ENCODE measurements at regions not wholly inside any gene's neighbourhood (a gene's known extent, or its start where the extent isn't known, plus 50 kb on each side); places are given as distances from the start of the nearest gene placed in this dataset.
A peak's percentile ranks its signal among the peaks of the same experiment; 100 is the strongest.

GRCh38 chr4:24236532-24236931 lies 346.7 kb upstream of the PPARGC1A start:
- Histone ChIP-seq H3K4me3 (ENCODE audit: low read depth in 1 of 3, low read length in 3 of 3) (no peak overlapping the region), H3K9me3 (ENCODE audit: control insufficient read depth in 4 of 4, low read length in 3 of 4) (no peaks in the 10 kb centered on the region), H3K4me1 (ENCODE audit: control insufficient read depth in 4 of 4, insufficient read depth in 4 of 4, low read length in 3 of 4) (peaks cover 0 to 10% (median 0%) of the 10 kb centered on the region in 4 donors), H3K27me3 (ENCODE audit: control insufficient read depth in 4 of 4, insufficient read depth in 4 of 4, low read length in 3 of 4) (no peaks in the 10 kb centered on the region), H3K36me3 (ENCODE audit: control insufficient read depth in 4 of 4, insufficient read depth in 3 of 4, low read depth in 1 of 4, low read length in 3 of 4) (no peaks in the 10 kb centered on the region), H3K27ac (ENCODE audit: low read depth in 1 of 2, low read length in 2 of 2) (no peak overlapping the region), H3K9ac (ENCODE audit: low read depth in 1 of 2, low read length in 2 of 2) (no peak overlapping the region)
- TF ChIP-seq RXRA (IDR thresholded peaks at IDR 0.05) (no peak), YY1 (IDR thresholded peaks at IDR 0.05) (peak; percentile 58), HNF4A (conservative IDR thresholded peaks at IDR 0.05) (peak in 1 of 2 donors; percentile 24), GABPA (IDR thresholded peaks at IDR 0.05 in 1 of 2, conservative IDR thresholded peaks at IDR 0.05 in 1 of 2) (no peak), ATF3 (IDR thresholded peaks at IDR 0.05) (no peak), RAD21 (IDR thresholded peaks at IDR 0.05) (peak in 1 of 2 donors; percentile 29), EGR1 (IDR thresholded peaks at IDR 0.05; ENCODE audit: low read depth in 2 of 2) (no peak), MAX (IDR thresholded peaks at IDR 0.05) (no peak), FOXA2 (IDR thresholded peaks at IDR 0.05) (peak; percentile 12), REST (IDR thresholded peaks at IDR 0.05) (no peak)
- TF ChIP-seq, protein P1, sequence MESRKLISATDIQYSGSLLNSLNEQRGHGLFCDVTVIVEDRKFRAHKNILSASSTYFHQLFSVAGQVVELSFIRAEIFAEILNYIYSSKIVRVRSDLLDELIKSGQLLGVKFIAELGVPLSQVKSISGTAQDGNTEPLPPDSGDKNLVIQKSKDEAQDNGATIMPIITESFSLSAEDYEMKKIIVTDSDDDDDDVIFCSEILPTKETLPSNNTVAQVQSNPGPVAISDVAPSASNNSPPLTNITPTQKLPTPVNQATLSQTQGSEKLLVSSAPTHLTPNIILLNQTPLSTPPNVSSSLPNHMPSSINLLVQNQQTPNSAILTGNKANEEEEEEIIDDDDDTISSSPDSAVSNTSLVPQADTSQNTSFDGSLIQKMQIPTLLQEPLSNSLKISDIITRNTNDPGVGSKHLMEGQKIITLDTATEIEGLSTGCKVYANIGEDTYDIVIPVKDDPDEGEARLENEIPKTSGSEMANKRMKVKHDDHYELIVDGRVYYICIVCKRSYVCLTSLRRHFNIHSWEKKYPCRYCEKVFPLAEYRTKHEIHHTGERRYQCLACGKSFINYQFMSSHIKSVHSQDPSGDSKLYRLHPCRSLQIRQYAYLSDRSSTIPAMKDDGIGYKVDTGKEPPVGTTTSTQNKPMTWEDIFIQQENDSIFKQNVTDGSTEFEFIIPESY (IDR thresholded peaks at IDR 0.05): no peak
- WGBS: 70% methylated on average over 3 of the region's 3 CpGs
- DNase-seq (ENCODE audit: low spot score): no peak

GRCh38 chr4:24236120-24236519 lies 346.3 kb upstream of the PPARGC1A start:
- TF ChIP-seq TAF1 (conservative IDR thresholded peaks at IDR 0.05) (no peak), NR2F2 (IDR thresholded peaks at IDR 0.05) (no peak), HNF4A (conservative IDR thresholded peaks at IDR 0.05) (no peak)
- no peaks in the 10 kb centered on the region for H3K27me3 ChIP-seq (ENCODE audit: control insufficient read depth in 4 of 4, insufficient read depth in 4 of 4, low read length in 3 of 4)
- no peak overlapping the region for H3K9ac ChIP-seq (ENCODE audit: low read depth in 1 of 2, low read length in 2 of 2)
- peaks cover under 1 to 10% (median 1%) of the 10 kb centered on the region in 4 donors for H3K4me1 ChIP-seq (ENCODE audit: control insufficient read depth in 4 of 4, insufficient read depth in 4 of 4, low read length in 3 of 4)
- DNase-seq (ENCODE audit: low spot score): no peak
- H3K27ac ChIP-seq (ENCODE audit: low read depth in 1 of 2, low read length in 2 of 2): no peak overlapping the region
- WGBS: 94% methylated on average over 5 of the region's 5 CpGs
- H3K4me3 ChIP-seq (ENCODE audit: low read depth in 1 of 3, low read length in 3 of 3): no peak overlapping the region
- no peaks in the 10 kb centered on the region for H3K9me3 ChIP-seq (ENCODE audit: control insufficient read depth in 4 of 4, low read length in 3 of 4)
- H3K36me3 ChIP-seq (ENCODE audit: control insufficient read depth in 4 of 4, insufficient read depth in 3 of 4, low read depth in 1 of 4, low read length in 3 of 4): no peaks in the 10 kb centered on the region

- H3K4me1 ChIP-seq (ENCODE audit: control insufficient read depth in 4 of 4, insufficient read depth in 4 of 4, low read length in 3 of 4): peaks cover 3 to 15% (median 5%) of the 10 kb centered on the region in 4 donors
- H3K27me3 ChIP-seq (ENCODE audit: control insufficient read depth in 4 of 4, insufficient read depth in 4 of 4, low read length in 3 of 4): no peaks in the 10 kb centered on the region
- H3K27ac ChIP-seq (ENCODE audit: low read depth in 1 of 2, low read length in 2 of 2): no peak overlapping the region
- no peak for TF ChIP-seq RAD21 (IDR thresholded peaks at IDR 0.05)
- peak in 1 of 2 donors; percentile 56 for TF ChIP-seq JUND (IDR thresholded peaks at IDR 0.05)
- TF ChIP-seq RXRA (IDR thresholded peaks at IDR 0.05): peak in 1 of 2 donors; percentile 29
- no peak for TF ChIP-seq TAF1 (conservative IDR thresholded peaks at IDR 0.05)
- peak; percentile 14 to 63 for TF ChIP-seq HNF4A (conservative IDR thresholded peaks at IDR 0.05)
- no peak for TF ChIP-seq MAX (IDR thresholded peaks at IDR 0.05)
- TF ChIP-seq NR2F2 (IDR thresholded peaks at IDR 0.05): no peak
- peak; percentile 10 for TF ChIP-seq YY1 (IDR thresholded peaks at IDR 0.05)
- TF ChIP-seq FOXA2 (IDR thresholded peaks at IDR 0.05): no peak
- no peak overlapping the region for H3K9ac ChIP-seq (ENCODE audit: low read depth in 1 of 2, low read length in 2 of 2)
- DNase-seq (ENCODE audit: low spot score): no peak
- no peak overlapping the region for H3K4me3 ChIP-seq (ENCODE audit: low read depth in 1 of 3, low read length in 3 of 3)
- no peaks in the 10 kb centered on the region for H3K9me3 ChIP-seq (ENCODE audit: control insufficient read depth in 4 of 4, low read length in 3 of 4)
- no peaks in the 10 kb centered on the region for H3K36me3 ChIP-seq (ENCODE audit: control insufficient read depth in 4 of 4, insufficient read depth in 3 of 4, low read depth in 1 of 4, low read length in 3 of 4)
Observed at GRCh38 chr4:24235618-24236017, 345.8 kb upstream of the PPARGC1A start.
